Activated CD8-positive, alpha-beta T cell treated with anti-CD3 and anti-CD28 coated beads, Interleukin-2, amount 10 ng/mL, durations not matched to agents 7 days and 5 days (primary cell): ENCODE measurements at regions not wholly inside any gene's neighbourhood (a gene's known extent, or its start where the extent isn't known, plus 50 kb on each side); places are given as distances from the start of the nearest gene placed in this dataset.
"Not testable (repeated sequence)": the region's sequence is repeated elsewhere in the genome, so short reads cannot be mapped to it uniquely, and the experiment has no call there.

ENCODE experiments used
- ATAC-seq: fragments of 150-1000 bp; cut with Tn5 transposase; one replicate; pipeline ENCODE4 v1.10.0; 2021; ENCODE audit warnings: moderate library complexity
- CTCF ChIA-PET: fragments of 350-600 bp; sonication (Branson Sonifier 250); formaldehyde crosslinking; loops from one replicate; lab custom pipeline; 2021; ENCODE audit warnings: antibody characterized with exemption; lab: Charles Lee
- POLR2A ChIA-PET: fragments of 350-600 bp; sonication (Branson Sonifier 250); formaldehyde crosslinking; loops from one replicate; lab custom pipeline; 2021; ENCODE audit warnings: antibody characterized with exemption; lab: Charles Lee
- DNase-seq: peaks from one replicate; pipeline ENCODE4 v3.0.0-alpha.2; 2020
- H3K27ac Mint-ChIP-seq: one replicate; pipeline ENCODE4 v1.8.0; 2021; ENCODE audit warnings: mild to moderate bottlenecking, mixed read lengths
- H3K27me3 Mint-ChIP-seq: one replicate; pipeline ENCODE4 v1.8.0; 2021; ENCODE audit warnings: low read depth, mixed read lengths
- H3K36me3 Mint-ChIP-seq: one replicate; pipeline ENCODE4 v1.8.0; 2021; ENCODE audit warnings: low read depth, mixed read lengths
- H3K4me1 Mint-ChIP-seq: one replicate; pipeline ENCODE4 v1.8.0; 2021; ENCODE audit warnings: low read depth, mixed read lengths
- H3K4me3 Mint-ChIP-seq: one replicate; pipeline ENCODE4 v1.8.0; 2021; ENCODE audit warnings: mild to moderate bottlenecking, mixed read lengths
- H3K9me3 Mint-ChIP-seq: one replicate; pipeline ENCODE4 v1.8.0; 2022; ENCODE audit warnings: mixed read lengths; ENCODE audit not compliant: insufficient read depth

GRCh38 chr14:76706207-76706606, 55.1 kb upstream of the VASH1 start:
- CTCF ChIA-PET = interaction anchor here (0.6 to 6.8 kb wide), 3 partner anchors 78 to 178 kb away, joined by 3 to 104 read pairs (median 4); no protein-coding TSS in a partner anchor
- H3K4me1 Mint-ChIP-seq = not testable (repeated sequence)

DNA sequence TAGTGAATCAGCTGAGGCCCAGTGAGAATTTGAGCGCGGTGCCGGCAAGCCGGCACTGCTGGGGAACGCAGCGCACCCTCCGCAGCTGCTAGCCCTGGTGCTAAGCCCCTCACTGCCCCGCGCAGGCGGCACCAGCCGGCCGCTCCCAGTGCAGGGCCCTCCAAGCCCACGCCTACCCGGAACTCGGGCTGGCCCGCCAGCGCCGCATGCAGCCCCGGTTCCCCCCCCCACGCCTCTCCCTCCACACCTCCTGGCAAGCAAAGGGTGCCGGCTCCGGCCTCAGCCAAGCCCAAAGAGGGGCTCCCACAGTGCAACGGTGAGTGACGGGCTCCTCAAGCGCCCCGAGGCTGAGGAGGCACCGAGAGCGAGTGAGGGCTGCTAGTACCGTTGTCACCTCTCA, 54.5 kb upstream of the VASH1 start:
- ChIA-PET CTCF (interaction anchor here (0.6 to 6.8 kb wide), 5 partner anchors 10 to 179 kb away, joined by 3 to 104 read pairs (median 3); partner anchors contain the start of gene VASH1), POLR2A (no interaction called here)
- ATAC-seq (no peak), DNase-seq (no peak)
- Mint-ChIP-seq H3K4me3 (no peak overlapping the region), H3K9me3 (no peaks in the 10 kb centered on the region), H3K4me1 (no peaks in the 10 kb centered on the region), H3K36me3 (no peaks in the 10 kb centered on the region), H3K27me3 (peaks cover 9% of the 10 kb centered on the region), H3K27ac (no peak overlapping the region)

More at GRCh38 chr14:76706207-76706606, 55.1 kb upstream of the VASH1 start:
- H3K27ac Mint-ChIP-seq, H3K4me3 Mint-ChIP-seq, H3K27me3 Mint-ChIP-seq, H3K36me3 Mint-ChIP-seq, ATAC-seq, DNase-seq, H3K9me3 Mint-ChIP-seq, POLR2A ChIA-PET: not testable (repeated sequence)

- Mint-ChIP-seq H3K4me3 (no peak overlapping the region), H3K9me3 (no peaks in the 10 kb centered on the region), H3K4me1 (no peaks in the 10 kb centered on the region), H3K27ac (no peak overlapping the region), H3K27me3 (peaks cover 9% of the 10 kb centered on the region), H3K36me3 (no peaks in the 10 kb centered on the region)
- ATAC-seq (no peak), DNase-seq (no peak)
- POLR2A ChIA-PET = no interaction called here
- CTCF ChIA-PET = interaction anchor here (0.9 to 6.8 kb wide), 5 partner anchors 9 to 103 kb away, joined by 3 to 104 read pairs (median 3); partner anchors contain the start of genes ANGEL1 and VASH1
Measured at GRCh38 chr14:76708028-76708427, 53.2 kb upstream of the VASH1 start.

GRCh38 chr14:76708771-76709170, 52.5 kb upstream of the VASH1 start:
- no peak overlapping the region for H3K27ac Mint-ChIP-seq

DNA sequence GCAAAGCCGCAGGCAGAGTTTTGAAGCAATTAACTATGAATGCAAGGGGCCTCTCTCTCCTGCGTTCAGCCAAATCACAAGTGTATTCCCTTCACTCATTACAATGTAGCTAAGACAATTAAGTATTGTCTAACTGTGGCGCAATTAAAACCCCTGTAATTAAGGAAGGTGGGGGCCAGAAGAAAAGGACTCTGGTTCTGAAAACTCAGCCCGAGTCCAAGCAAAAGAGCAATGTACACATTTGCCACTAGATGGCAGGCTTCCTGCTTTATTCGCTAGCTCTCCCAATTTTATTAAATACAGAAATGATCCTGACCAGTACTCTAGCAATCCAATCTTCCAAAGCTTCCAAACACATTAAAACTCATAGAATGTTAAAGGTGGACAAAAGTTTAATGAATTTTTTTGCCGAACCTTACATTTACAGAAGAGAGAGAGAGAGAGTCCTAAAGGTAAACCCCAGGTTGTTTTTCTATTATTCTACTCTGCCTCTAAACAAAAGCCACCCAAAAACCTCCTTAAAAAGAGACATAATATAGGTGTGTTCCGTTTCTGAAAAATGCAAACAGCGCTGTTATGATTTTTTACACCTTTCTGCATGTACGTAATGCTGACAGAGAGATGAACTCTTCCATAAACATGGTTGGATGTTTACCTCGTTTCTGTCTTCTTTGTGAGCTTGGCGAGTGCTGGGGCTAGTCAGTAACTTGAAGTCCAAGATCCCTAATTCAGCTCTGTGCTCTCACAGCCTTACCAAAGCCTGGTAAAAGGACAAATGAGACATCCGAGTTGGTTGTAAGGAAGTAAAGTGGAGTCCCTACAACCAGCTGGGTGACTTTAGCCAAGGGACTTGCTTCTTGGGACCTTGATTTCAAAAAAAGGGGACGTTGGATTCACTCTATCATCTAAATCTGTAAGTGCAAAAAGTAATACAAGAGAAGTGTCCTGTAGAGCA, 50.9 kb upstream of the VASH1 start:
- H3K27me3 Mint-ChIP-seq = peaks cover 11% of the 10 kb centered on the region
- DNase-seq = peak; percentile 51
- H3K4me1 Mint-ChIP-seq = no peaks in the 10 kb centered on the region
- POLR2A ChIA-PET = interaction anchor here (0.7 kb wide), 1 partner anchor 52 kb away, joined by 4 read pairs; no protein-coding TSS in a partner anchor
- H3K36me3 Mint-ChIP-seq = no peaks in the 10 kb centered on the region
- CTCF ChIA-PET = interaction anchor here (0.5 to 6.8 kb wide), 45 partner anchors 9 to 441 kb away, joined by 3 to 104 read pairs (median 5); partner anchors contain the start of genes ANGEL1 and VASH1
- ATAC-seq = no peak
- no peaks in the 10 kb centered on the region for H3K9me3 Mint-ChIP-seq
- no peak overlapping the region for H3K27ac Mint-ChIP-seq
- no peak overlapping the region for H3K4me3 Mint-ChIP-seq

More at GRCh38 chr14:76708771-76709170, 52.5 kb upstream of the VASH1 start:
- Mint-ChIP-seq H3K36me3 (no peaks in the 10 kb centered on the region), H3K9me3 (no peaks in the 10 kb centered on the region), H3K27me3 (peaks cover 9% of the 10 kb centered on the region), H3K4me1 (no peaks in the 10 kb centered on the region), H3K4me3 (no peak overlapping the region)
- no peak for ATAC-seq
- POLR2A ChIA-PET = no interaction called here
- DNase-seq = no peak
- CTCF ChIA-PET = interaction anchor here (1.2 to 6.8 kb wide), 5 partner anchors 10 to 103 kb away, joined by 3 to 104 read pairs (median 14); partner anchors contain the start of gene ANGEL1
